K562 (cell line): ENCODE measurements at regions not wholly inside any gene's neighbourhood (a gene's known extent, or its start where the extent isn't known, plus 50 kb on each side); places are given as distances from the start of the nearest gene placed in this dataset.

Source experiments
- ATAC-seq: fragments of 200-7000 bp; cut with Tn5 transposase; 3 replicates; pipeline ENCODE4 v1.9.1; 2020; ENCODE audit warnings: moderate library complexity
- BruUV-seq: library from RNA; stranded (reverse); fragments of 400-500 nt; replicated peaks from 2 replicates; lab custom pipeline; 2021; lab: Mats Ljungman, UMichigan
- CTCF ChIA-PET: fragments of 300-600 bp; formaldehyde crosslinking; extraction: SDS; loops from one replicate; lab custom pipeline; 2021; ENCODE audit warnings: low intra/inter-chr PET ratio; lab: Yijun Ruan, JAX
- POLR2A ChIA-PET: fragments of 300-600, 350-650 bp; sonication (Branson Sonifier 250); formaldehyde crosslinking; extraction: SDS; loops from one replicate; lab custom pipeline; 2021; ENCODE audit warnings: antibody characterized with exemption, inconsistent platforms; lab: Yijun Ruan, JAX
- DNase-seq, 4 experiments: peaks; one replicate each; pipeline versions ENCODE4 v3.0.0 to v3.0.0-alpha.2; 2011 to 2018; ENCODE audit warnings: low spot score in 3 of 4, mixed read lengths in 3 of 4; ENCODE audit errors: extremely low read depth in 1 of 4
- FAIRE-seq: peaks from 2 replicates; lab custom pipeline; 2011; peaks lifted over from hg19 to GRCh38; lab: Jason Lieb, UNC
- H2AFZ ChIP-seq: 2 replicates; pipeline ENCODE4 v1.6.0; 2011; ENCODE audit warnings: low read depth, low read length, control low read depth, inconsistent platforms
- H3K27ac ChIP-seq: fragments of 200-600 bp; 3 replicates; pipeline ENCODE4 v1.8.0; 2011; ENCODE audit warnings: low read depth, mild to moderate bottlenecking, control low read depth, inconsistent platforms, low read length, moderate library complexity, mixed read lengths; ENCODE audit errors: extremely low read depth
- H3K27me3 ChIP-seq, 2 experiments: fragments of 300-600 bp in 1 of 2; 2 replicates in 1 of 2; 3 replicates in 1 of 2; pipeline versions ENCODE4 v1.6.0 to v1.8.0; 2011; ENCODE audit warnings: inconsistent platforms in 2 of 2, low read length in 2 of 2, mild to moderate bottlenecking in 1 of 2, mixed read lengths in 1 of 2, moderate library complexity in 1 of 2; ENCODE audit not compliant: control insufficient read depth in 2 of 2, insufficient read depth in 2 of 2
- H3K36me3 ChIP-seq: fragments of 300-600 bp; 3 replicates; pipeline ENCODE4 v1.8.0; 2011; ENCODE audit warnings: mild to moderate bottlenecking, low read length, inconsistent platforms; ENCODE audit not compliant: control insufficient read depth, insufficient read depth
- H3K4me1 ChIP-seq, 2 experiments: fragments of 200-600 bp in 1 of 2; replicated peaks in 1 of 2; 2 replicates in 1 of 2; 3 replicates in 1 of 2; pipeline versions ENCODE4 v1.5.1 to v1.8.0; 2011; ENCODE audit warnings: inconsistent platforms in 2 of 2, low read length in 2 of 2, mild to moderate bottlenecking in 1 of 2, mixed read lengths in 1 of 2, moderate library complexity in 1 of 2; ENCODE audit not compliant: control insufficient read depth in 2 of 2, insufficient read depth in 2 of 2
- H3K4me2 ChIP-seq: 2 replicates; pipeline ENCODE4 v1.6.1; 2011; ENCODE audit warnings: low read length, control low read depth, inconsistent platforms, mixed read lengths; ENCODE audit not compliant: insufficient read depth
- H3K4me3 ChIP-seq: fragments of 200-600 bp; sonication (generic), shearing (Covaris generic); 2 replicates; pipeline ENCODE4 v1.5.1; 2016; ENCODE audit warnings: control low read depth, inconsistent platforms
- H3K79me2 ChIP-seq: fragments of 200-600 bp; 3 replicates; pipeline ENCODE4 v1.8.0; 2011; ENCODE audit warnings: low read length, inconsistent platforms; ENCODE audit not compliant: control insufficient read depth, insufficient read depth
- H3K9ac ChIP-seq, 2 experiments: 2 replicates each; pipeline versions ENCODE4 v1.6.0 to v1.6.1; 2011; ENCODE audit warnings: low read depth in 2 of 2, low read length in 2 of 2, control low read depth in 1 of 2, inconsistent platforms in 1 of 2, mild to moderate bottlenecking in 1 of 2, mixed read lengths in 1 of 2; ENCODE audit not compliant: insufficient read depth in 1 of 2
- H3K9me1 ChIP-seq: one replicate; pipeline ENCODE4 v1.6.0; 2011; ENCODE audit warnings: inconsistent platforms, mild to moderate bottlenecking, low read length, moderate library complexity; ENCODE audit not compliant: control insufficient read depth, insufficient read depth
- H3K9me3 ChIP-seq: replicated peaks from 2 replicates; pipeline ENCODE4 v1.5.1; 2011; ENCODE audit warnings: low read depth, low read length, inconsistent platforms; ENCODE audit not compliant: control insufficient read depth, insufficient read depth
- H4K20me1 ChIP-seq: replicated peaks from 2 replicates; pipeline ENCODE4 v1.6.1; 2011; ENCODE audit warnings: low read length, inconsistent platforms, mixed read lengths; ENCODE audit not compliant: control insufficient read depth, insufficient read depth
- DACH1 ChIP-seq: fragments of 450-650 bp; IDR thresholded peaks from 2 replicates; pipeline ENCODE4 v1.6.1; 2018; ENCODE audit not compliant: partially characterized antibody
- KLF16 ChIP-seq: IDR thresholded peaks from 2 replicates; pipeline ENCODE4 v1.6.1; 2016; ENCODE audit warnings: antibody characterized with exemption
- MAFG ChIP-seq: fragments of 450-650 bp; conservative IDR thresholded peaks from 2 replicates; pipeline ENCODE4 v1.6.1; 2016; ENCODE audit warnings: missing genetic modification characterization, missing compliant biosample characterization
- STAT5A ChIP-seq: IDR thresholded peaks from 2 replicates; pipeline ENCODE4 v1.6.1; 2012; ENCODE audit warnings: low read length, inconsistent platforms, borderline replicate concordance
- YBX1 ChIP-seq: fragments of 450-650 bp; IDR thresholded peaks from 2 replicates; pipeline ENCODE4 v1.7.1; 2016; ENCODE audit warnings: mild to moderate bottlenecking
- ZBTB8A ChIP-seq: fragments of 450-650 bp; IDR thresholded peaks from 2 replicates; pipeline ENCODE4 v1.6.1; 2018; ENCODE audit warnings: mild to moderate bottlenecking, moderate library complexity; ENCODE audit not compliant: partially characterized antibody
- ZNF239 ChIP-seq: fragments of 250-450 bp; sonication (Bioruptor Pico); IDR thresholded peaks from 2 replicates; pipeline ENCODE4 v1.4.0; 2020; ENCODE audit warnings: mild to moderate bottlenecking
- WGBS: fragments of 100-300 bp; shearing (Covaris generic); methylation state at CpG from one replicate; pipeline ENCODE4 v1.1.6; 2016; ENCODE audit warnings: low coverage, mixed read lengths; ENCODE audit not compliant: insufficient coverage; ENCODE audit errors: missing lambda C conversion rate; 5-methylcytosine and 5-hydroxymethylcytosine counted together
- in situ Hi-C: fragments of 300-500 bp; cut with MboI; formaldehyde crosslinking; loops from 4 replicates; pipeline ENCODE4 v1.15.0; 2018; ENCODE audit warnings: inconsistent platforms, mixed read lengths
- intact Hi-C: fragments of 100-400 bp; cut with micrococcal nuclease; formaldehyde crosslinking; loops from 2 replicates; pipeline ENCODE4 v1.14.2; 2022
- TF ChIP-seq, protein P1 (sequence below), 2 experiments: fragments of 450-650 bp in 1 of 2; sonication (generic) in 1 of 2; formaldehyde crosslinking in 1 of 2; IDR thresholded peaks; 2 replicates each; pipeline versions ENCODE4 v1.7.1 to v1.9.0; 2016 to 2022; ENCODE audit warnings: inconsistent platforms in 1 of 2, mild to moderate bottlenecking in 1 of 2, missing genetic modification reagents in 1 of 2
- TF ChIP-seq, protein P2 (sequence below): fragments of 250-450 bp; sonication (Bioruptor Pico); IDR thresholded peaks from 2 replicates; pipeline ENCODE4 v1.8.0; 2021; ENCODE audit warnings: moderate library complexity, mild to moderate bottlenecking, inconsistent platforms

- FAIRE-seq (no peak), DNase-seq (no peak), ATAC-seq (no peak)
- no peak overlapping the region for H3K27ac ChIP-seq
- H3K79me2 ChIP-seq, result no peaks in the 10 kb centered on the region
- BruUV-seq, result no TSS peak
- no peaks in the 10 kb centered on the region for H3K9me3 ChIP-seq
- TF ChIP-seq DACH1 (no peak), STAT5A (no peak), KLF16 (no peak), ZBTB8A (no peak), YBX1 (no peak), MAFG (tag) (no peak), ZNF239 (CRISPR knock-in tag) (no peak)
- TF ChIP-seq, protein P1, sequence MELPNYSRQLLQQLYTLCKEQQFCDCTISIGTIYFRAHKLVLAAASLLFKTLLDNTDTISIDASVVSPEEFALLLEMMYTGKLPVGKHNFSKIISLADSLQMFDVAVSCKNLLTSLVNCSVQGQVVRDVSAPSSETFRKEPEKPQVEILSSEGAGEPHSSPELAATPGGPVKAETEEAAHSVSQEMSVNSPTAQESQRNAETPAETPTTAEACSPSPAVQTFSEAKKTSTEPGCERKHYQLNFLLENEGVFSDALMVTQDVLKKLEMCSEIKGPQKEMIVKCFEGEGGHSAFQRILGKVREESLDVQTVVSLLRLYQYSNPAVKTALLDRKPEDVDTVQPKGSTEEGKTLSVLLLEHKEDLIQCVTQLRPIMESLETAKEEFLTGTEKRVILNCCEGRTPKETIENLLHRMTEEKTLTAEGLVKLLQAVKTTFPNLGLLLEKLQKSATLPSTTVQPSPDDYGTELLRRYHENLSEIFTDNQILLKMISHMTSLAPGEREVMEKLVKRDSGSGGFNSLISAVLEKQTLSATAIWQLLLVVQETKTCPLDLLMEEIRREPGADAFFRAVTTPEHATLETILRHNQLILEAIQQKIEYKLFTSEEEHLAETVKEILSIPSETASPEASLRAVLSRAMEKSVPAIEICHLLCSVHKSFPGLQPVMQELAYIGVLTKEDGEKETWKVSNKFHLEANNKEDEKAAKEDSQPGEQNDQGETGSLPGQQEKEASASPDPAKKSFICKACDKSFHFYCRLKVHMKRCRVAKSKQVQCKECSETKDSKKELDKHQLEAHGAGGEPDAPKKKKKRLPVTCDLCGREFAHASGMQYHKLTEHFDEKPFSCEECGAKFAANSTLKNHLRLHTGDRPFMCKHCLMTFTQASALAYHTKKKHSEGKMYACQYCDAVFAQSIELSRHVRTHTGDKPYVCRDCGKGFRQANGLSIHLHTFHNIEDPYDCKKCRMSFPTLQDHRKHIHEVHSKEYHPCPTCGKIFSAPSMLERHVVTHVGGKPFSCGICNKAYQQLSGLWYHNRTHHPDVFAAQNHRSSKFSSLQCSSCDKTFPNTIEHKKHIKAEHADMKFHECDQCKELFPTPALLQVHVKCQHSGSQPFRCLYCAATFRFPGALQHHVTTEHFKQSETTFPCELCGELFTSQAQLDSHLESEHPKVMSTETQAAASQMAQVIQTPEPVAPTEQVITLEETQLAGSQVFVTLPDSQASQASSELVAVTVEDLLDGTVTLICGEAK (IDR thresholded peaks at IDR 0.05), result no peak
- TF ChIP-seq, protein P1 (CRISPR knock-in tag; IDR thresholded peaks at IDR 0.05), result no peak
- TF ChIP-seq, protein P2, sequence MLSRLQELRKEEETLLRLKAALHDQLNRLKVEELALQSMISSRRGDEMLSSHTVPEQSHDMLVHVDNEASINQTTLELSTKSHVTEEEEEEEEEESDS, result no peak
- no peaks in the 10 kb centered on the region for H3K36me3 ChIP-seq
- H3K4me2 ChIP-seq, result no peak overlapping the region
- CTCF ChIA-PET, result no interaction called here
- H3K9me1 ChIP-seq, result no peaks in the 10 kb centered on the region
- no peak overlapping the region for H3K4me3 ChIP-seq
- POLR2A ChIA-PET, result no interaction called here
- H2AFZ ChIP-seq, result no peak overlapping the region
- no peaks in the 10 kb centered on the region for H3K27me3 ChIP-seq
- no peaks in the 10 kb centered on the region for H4K20me1 ChIP-seq
- intact Hi-C loops (no loop called here), in situ Hi-C loops (no loop called here)
- no peaks in the 10 kb centered on the region for H3K4me1 ChIP-seq
- 0% methylated on average over 2 of the region's 3 CpGs for WGBS
- no peak overlapping the region for H3K9ac ChIP-seq
Measured at GRCh38 chr13:105334211-105334610, 1201.3 kb downstream of the EFNB2 start.
